Breast epithelium (tissue), 3 donors: ENCODE measurements at regions not wholly inside any gene's neighbourhood (a gene's known extent, or its start where the extent isn't known, plus 50 kb on each side); places are given as distances from the start of the nearest gene placed in this dataset.

Experiments used
- CTCF ChIP-seq, 3 donors: fragments of 450-650 bp; IDR thresholded peaks; one replicate each; pipeline ENCODE4 v1.5.1; 2016 to 2017; ENCODE audit warnings: antibody characterized with exemption in 3 of 3, mild to moderate bottlenecking in 3 of 3, moderate library complexity in 3 of 3
- POLR2A ChIP-seq: fragments of 450-650 bp; IDR thresholded peaks from one replicate; pipeline ENCODE4 v1.6.1; 2016; ENCODE audit warnings: antibody characterized with exemption, mild to moderate bottlenecking, moderate library complexity

GRCh38 chr12:45557016-45557415 is 172.5 kb upstream of the ARID2 start:
- TF ChIP-seq CTCF (IDR thresholded peaks at IDR 0.05) (no peak), POLR2A (no peak)
